GM21737 (cell line): ENCODE measurements at regions not wholly inside any gene's neighbourhood (a gene's known extent, or its start where the extent isn't known, plus 50 kb on each side); places are given as distances from the start of the nearest gene placed in this dataset.
"Not testable (repeated sequence)": the region's sequence is repeated elsewhere in the genome, so short reads cannot be mapped to it uniquely, and the experiment has no call there.

Experiments
- ATAC-seq: cut with Tn5 transposase; IDR thresholded peaks from one replicate; pipeline ENCODE4 v1.9.1; 2021; ENCODE audit warnings: mild to moderate bottlenecking, moderate library complexity; ENCODE audit not compliant: unreplicated experiment

DNA sequence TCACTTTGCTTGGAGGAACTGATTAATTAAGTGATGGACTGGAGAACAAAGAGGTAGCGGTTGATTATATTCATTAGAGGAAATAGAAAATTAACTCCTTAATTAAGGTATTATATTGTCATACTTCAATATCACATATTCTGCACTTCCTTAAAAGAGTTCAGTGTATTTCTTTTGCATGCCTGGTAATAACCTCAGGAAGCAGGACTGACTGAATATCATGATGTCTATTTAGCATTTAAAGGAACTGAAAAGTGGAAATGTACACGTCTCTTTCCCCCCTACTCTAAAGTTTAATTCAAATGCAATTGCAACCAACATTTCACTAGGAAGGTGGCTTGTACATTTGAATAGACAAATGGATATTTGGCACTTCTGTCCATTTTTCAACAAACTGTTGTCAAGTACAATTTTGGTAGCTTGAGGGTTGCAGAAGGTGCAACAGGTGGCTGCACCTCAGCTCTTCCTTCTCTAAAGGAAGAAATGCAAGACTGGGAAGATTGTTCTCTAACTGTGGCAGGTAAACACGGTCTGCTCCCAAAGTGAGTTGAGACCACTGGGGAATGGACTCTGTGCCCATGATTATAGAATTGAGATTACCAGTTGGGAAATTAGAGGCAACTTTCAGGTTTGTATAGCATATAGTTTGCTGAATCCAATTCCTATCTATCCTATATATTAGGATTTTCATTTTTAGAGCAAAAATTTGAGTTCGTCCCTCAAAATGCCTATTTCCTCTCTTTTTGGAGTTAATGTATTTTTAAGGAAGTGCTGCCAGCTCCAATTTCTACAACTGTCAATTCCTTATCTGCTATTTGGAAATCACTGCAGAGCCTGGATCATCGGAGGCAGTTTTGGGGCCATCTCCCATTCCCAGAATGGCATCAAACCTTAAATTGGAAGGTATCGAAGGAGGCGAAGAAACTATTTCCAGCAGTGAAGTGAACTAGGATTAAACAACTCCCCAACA, 98.9 kb upstream of the TAF11L2 start:
- no peak for ATAC-seq

DNA sequence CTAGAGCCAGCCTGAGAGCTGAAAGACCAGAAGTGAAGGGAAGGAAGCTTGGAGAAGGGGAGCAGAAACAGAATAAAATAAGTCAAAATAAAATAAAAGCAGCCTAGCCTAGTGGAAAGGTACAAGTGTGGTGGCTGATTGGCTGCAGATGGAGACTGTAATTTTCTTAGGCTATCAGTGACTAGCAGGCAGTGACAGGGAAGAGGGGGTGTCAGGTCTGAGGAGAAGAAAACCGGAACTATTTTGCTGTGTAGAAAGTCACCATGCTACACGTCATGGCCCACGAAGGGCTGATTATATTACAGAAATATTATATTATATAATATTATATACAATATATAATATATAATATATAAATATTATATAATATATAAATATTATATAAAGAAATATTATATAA, 98.1 kb upstream of the TAF11L2 start:
- no peak for ATAC-seq

DNA sequence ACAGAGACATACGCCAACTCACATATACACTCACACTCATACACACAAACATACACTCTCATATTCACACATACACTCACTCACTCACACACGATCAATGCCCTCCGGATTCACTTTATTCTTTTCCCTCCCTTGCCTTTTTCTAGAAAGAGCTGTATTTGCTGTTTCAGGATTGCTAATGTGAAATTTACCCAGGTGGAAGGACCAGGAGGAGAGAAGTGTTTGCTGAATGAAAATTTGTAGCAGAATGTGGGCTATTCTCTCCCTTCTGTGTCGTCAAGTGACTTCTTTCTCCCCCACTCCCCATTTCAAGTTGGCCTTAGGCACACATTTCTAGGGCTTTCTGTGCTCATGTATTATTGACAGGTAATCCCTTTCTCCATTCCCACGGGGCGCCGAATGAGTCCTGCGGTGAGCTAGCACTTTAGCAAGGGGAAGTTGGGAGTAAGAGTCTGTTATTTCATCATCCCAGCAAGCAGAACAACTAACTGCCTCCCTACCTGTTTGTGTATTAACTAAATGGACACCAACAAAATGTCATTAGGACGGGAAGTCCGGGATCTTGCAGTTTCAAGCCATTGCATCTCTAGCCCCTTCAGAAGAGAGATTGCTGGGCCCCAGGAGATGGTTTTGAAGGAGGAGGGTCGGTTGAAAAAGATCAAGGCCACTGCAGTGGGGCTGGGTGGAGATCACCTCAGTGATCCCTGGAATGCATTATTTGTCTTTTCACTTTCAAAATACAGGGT, 97.1 kb upstream of the TAF11L2 start:
- ATAC-seq, result no peak

DNA sequence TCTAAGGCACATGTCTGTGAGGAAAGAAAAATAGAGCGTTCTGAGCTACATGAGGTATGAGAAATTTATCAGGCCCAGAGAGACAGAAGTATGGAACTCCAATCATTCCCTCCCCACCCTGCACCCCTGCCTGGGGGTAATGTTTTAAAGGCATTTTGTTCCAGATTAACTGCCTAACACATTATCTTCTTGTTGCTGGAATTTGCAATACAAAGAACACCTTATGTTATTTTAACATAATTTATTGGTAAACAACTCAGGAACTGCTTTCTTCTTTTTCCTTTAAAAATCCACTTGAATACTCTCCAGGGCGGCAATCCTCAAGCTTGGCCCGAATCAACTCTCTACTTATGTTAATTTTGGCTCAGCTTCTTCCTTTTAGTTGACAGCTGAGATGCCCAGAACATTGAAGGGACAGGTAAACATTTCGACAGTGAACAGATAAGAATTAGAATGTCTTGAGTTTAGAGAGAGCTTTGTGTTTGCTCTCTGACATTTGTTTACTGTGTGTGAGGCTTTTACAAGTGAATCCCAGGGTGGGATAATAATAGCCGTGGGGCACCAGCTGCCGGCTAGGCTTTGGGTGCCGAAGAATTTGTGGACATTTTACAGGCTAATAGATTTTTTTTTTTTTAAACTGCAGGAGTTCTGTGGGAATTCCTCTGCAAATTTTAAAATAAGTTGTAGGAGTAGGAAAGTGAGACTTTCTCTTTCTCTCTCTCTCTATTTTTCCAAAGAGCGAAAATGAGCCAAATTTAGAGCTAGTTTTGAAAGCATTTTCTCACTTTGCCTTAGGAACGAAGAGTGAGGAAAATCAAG, 96.4 kb upstream of the TAF11L2 start:
- ATAC-seq, result no peak

DNA sequence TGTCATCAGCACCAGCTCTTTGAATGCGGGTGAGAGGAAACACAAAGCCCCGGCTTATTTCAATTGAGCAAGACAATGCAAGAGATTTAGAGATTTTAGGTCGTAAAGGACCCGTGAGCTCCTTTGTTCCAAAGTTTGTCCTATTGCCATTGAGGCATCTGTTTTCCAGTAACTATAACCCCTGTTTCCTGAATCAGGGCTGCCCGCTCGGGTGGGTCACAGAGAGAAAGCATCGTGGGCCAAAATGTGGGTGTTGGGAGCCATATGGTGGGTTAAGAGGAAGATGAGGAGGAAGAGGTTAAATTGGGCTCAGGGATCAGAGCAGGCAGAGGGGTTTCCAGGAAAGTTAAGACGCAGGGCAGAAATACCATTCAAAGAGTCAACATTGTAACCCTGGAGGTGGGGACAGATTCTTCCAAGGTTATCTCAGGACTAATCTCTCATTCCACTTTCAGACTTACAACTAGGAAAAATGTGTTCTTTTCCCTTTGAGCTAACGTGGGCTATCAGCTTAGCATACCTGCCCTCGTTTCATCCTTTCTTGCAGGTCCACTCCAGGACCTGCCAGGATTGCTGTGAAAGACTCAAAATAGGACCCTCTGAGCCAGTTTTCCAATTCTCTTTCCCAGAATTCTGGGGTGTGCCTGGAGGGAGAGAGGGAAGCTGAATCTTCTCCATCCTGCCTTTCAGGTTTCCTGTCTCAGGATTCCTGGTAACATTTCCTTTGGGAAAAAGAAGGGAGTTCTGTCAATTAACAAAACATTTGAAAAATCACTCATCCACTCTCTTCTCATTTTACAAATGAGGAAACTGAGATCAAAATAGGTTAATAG, 95.5 kb upstream of the TAF11L2 start:
- ATAC-seq, result no peak

DNA sequence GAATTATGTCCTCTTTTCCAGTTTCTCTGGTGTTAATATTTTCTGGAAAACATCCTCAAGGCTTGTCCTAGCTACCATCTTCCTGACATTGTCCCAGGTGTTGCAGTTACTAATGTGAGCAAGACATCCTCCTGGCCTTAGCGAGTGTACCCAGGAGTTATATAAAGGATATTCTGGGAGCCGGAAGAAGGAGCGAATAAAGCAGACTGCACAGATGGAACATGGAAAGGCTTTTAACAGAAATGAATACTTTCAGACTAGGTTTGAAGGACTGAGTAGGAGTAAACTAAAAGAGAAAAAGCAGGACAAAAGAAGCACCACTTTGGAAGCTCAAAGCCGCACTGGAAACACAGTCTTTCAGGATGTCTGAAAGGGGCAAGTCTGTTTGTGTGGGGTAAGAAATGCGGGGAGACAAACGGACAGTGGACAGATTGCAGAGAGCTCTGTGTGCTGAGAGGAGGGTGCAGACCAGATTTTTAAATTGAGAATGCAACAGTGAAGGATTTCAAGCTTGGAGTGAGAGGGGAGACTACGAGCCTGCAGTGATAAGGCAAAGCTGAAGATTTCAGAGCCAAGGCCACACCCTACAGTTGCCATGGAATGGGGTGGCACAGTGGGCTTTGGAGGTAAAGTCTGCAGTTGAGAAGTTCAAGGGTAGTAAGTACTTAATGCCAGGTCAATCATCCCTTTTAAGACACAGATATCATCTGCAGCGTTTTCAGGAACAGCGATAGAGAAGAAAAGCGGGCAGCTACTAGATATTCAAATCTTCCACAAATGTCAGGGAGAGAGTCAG, 94.1 kb upstream of the TAF11L2 start:
- no peak for ATAC-seq

DNA sequence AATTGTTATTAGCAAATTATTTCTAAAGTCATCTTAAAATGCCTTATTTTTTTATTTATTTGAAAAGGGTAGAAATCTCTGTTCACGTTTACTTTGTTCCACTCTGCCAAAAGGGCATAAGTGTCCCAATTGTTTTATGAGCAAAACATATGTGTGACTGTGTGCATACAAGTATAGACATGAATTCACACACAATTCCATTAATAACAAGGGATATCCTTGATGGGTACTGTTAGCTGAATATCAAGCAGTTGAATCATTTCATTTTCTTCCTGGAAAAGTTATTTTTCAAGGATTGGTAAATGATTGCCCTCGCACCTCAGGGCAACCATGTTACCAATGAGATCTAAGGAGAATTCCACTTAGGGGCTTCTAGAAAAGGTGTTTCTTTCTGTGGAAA, 92.1 kb upstream of the TAF11L2 start:
- no peak for ATAC-seq

DNA sequence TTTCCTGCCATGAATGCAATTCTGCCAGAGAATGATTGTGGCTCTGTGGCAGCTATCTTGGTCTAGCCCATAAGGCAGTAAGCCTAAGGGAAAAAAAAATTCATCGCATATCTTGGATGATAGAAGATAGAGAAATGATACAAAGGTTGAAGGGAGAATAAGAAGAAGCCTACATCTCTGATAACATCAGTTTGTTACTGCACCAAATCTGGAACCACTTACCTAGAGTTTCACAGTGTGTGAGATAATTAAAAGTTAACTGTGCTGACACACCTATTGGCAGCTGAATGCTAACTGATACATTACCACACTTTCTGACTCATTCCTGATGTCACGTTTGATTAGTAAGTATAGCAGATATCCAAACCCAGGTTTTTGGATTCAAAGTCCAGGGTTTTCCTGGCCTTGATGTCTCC, 91.6 kb upstream of the TAF11L2 start:
- ATAC-seq, result no peak

DNA sequence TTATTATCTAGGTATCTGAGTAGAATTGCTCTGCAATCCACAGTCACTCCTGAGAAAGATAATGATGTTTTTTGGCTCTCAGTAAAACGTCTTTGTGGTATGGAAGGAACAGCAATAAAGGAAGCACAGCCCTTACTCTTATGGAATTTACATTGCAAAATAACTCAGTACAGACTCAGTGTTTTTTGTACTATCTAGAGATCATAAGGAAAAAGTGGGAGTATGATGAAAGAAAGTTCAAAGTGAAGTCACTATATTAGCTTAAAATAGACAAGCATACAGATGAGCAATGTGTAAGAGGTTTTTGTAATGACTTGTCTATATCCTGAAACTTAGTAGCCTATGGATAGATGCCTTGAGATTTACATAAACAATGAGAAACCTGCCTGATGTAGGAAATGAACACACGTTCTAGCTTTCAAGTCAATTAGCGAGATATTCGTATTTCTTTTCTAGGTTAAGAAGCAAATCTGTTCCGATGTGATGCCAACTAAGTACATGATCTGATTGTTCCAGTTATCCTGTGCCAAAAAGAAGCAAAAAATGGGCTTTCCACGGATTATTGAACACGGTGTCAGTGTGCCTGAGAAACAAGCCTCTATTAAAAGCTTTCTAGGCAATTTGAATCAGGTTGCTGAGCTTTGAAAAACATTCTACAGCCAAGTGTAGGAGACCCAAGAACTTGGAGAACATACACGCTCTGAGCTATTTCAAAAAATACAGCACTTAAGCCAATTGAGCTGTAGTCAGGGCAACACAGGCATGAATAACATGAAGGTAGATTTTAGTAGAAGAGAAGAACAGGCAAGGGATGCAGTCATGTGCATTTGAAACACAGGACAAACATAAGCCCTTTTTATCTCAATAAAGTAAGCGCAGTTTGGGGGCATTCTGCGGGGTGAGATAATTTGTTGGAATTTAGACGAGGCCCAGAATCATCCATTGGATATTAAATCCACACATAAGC, 86.3 kb upstream of the TAF11L2 start:
- no peak for ATAC-seq

DNA sequence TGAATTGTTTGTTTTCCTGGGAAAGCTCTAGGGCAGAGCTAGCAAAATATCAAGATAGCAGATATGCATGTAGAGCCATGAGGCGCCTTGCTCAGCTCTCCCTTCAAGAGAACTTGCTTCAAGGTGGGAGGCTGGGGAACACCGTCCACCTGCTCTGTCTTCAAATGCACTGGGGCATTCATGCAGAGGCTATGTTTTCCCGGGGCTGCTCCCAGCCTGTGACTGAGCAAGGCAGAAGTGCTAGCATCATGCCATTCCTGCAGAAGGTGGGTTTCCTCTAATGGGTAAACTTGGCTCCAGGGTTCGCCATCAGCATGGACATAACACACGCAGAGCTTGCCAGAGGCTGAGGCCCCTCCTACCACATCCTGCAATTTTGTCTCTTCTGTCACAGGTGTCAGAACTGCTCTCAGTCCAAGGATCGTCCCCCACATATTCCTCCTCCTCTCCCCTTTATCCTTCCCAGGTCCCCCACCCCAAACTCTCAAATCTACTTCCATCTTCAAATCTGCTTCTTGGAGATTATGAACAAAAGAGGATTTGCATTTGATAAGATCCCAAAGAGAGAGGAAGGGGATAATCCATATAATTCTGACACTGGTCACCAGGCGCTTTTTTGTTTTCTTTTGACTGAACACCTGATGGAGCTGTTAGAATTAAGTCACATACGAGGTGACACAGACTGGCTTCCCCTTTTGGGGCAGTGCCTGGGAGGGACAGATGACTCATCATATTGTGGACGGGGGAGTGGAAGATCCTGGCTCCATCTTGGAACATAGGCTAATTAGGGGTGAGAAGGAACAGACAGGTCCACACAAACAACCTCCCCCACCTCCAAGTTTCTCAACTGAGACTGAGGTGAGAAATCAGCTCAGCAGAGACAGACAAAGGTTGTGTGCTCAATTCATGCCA, 85.0 kb upstream of the TAF11L2 start:
- ATAC-seq, result no peak

DNA sequence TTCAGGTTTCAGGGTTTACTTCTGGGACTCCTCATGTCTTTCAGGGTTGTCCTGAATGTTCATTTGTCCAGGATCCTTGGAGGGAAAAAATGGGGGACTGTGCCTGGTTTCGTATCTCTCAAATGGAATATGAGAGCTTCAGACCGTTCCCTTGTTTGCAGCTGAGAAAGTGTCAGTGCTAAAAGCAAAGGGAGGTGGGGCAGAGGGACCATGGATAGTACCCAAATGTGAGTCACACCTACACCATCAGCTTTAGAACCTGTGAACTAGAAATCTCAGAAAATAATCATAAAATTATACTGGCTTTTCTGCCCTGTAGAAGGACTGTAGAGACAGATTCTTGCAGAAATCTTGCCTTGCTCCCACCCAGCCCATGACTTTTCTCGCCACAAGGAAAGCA, 84.3 kb upstream of the TAF11L2 start:
- ATAC-seq, result no peak

DNA sequence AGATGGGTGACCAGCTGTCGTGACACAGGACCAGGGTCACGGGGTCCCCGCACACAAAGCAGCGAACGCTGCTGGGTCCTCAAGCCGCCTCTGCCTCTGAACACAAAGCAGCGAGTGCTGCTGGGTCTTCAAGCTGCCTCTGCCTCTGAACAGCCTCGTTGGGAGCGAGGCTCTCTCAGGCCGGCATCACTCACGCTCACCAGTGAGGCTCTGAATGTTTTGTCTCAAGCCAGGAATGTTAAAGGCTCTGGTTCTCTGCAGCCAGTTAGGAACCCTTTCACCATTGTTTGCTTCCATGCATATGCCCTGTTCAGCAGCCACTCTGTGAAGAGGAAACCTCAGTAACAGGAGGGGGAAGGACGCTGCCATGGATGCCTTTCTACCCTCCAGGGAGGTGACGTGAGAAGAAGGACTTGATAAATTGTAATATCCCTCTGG, 82.7 kb upstream of the TAF11L2 start:
- no peak for ATAC-seq

DNA sequence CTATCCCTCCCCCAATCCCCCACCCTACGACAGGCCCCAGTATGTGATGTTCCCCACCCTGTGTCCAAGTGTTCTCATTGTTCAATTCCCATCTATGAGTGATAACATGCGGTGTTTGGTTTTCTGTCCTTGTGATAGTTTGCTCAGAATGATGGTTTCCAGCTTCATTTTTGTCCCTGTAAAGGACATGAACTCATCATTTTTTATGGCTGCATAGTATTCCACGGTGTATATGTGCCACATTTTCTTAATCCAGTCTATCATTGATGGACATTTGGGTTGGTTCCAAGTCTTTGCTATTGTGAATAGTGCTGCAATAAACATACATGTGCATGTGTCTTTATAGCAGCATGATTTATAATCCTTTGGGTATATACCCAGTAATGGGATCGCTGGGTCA, 81.7 kb upstream of the TAF11L2 start:
- ATAC-seq, result not testable (repeated sequence)

DNA sequence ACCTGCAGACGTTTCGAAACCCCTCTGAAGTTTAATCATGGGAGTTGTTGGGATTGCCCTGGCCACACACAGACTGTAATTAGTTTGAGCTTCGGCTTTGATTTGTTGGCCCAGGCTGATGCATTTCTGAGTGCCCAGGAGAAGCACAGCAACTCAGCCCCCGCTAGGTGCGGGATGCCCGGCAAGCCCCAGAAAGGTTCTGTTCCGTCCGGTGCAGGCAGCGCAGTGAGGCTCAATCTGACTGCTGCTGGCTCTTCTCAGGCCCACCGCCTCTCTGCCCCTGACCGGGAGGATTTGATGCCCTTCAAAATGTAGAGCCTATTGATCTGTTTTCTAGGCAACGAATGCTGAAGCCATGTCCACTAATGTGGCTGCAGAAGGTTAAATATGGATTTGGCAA, 73.4 kb upstream of the TAF11L2 start:
- ATAC-seq, result no peak

DNA sequence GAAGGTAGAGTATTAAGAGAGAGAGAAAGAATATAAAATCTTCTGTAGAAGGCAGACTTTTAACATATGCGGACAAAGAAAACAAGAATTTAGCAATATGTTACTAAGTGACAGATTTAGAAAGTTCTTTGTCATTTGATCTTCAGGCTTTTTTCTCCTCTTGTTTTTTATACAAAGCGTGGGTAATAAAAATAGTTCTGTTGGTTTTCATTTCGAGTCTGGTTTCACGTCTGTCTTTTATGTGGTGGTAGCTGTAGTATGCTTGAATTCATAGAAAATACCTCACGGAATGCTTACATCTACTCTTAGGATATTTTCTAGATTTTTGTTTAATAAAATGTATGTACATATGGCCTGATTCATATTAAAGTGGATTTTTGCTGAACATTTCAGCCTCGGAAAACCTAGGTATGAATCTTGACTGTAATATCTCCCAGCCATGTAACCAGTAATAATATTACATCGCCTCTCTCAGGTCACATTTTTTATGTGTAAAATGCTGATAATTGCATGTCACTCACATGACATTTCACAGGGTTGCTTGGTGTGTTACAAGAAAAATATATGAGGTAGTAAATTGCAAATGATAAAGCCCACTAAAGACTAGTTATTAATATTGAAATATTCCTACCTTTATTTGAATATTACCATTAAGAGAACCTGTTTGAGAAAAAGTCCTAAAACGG, 72.5 kb upstream of the TAF11L2 start:
- ATAC-seq, result no peak

DNA sequence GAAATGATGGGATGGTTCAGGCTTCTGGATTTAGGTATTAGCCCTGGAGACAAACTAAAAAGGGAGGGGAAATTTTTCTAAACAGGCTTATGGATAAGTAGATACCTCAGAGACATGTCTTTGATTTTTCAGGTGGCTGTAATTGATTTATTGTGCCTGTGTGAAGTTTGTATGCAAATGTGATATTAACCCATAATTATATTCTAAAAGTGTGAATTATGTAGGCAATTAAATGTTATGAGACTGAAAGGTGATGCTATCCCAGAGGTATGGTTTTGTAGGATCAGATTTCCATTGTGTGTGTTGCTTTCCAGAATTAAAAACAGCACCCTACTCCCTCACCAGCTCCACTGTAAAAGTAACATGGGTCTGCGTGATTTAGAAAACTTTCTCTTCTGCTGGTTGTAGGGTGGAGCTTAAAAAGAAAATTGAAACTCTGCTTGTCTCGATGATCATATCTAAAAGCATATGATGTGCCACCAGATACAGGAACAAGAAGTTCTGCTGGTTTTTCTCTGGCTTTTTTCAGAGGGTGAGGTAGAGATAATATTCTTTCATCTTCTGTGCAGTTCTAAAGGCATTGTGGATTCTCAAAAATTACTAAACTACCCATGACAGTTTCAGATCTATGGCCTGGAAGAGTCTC, 71.8 kb upstream of the TAF11L2 start:
- ATAC-seq, result no peak
